VCaP (cell line): ENCODE measurements at regions not wholly inside any gene's neighbourhood (a gene's known extent, or its start where the extent isn't known, plus 50 kb on each side); places are given as distances from the start of the nearest gene placed in this dataset.
A peak's percentile ranks its signal among the peaks of the same experiment; 100 is the strongest.

Experiments
- H3K27ac ChIP-seq: fragments of 450-650 bp; 2 replicates; pipeline ENCODE4 v1.5.1; 2017
- TF ChIP-seq, protein P1 (sequence below): fragments of 450-650 bp; conservative IDR thresholded peaks from 2 replicates; pipeline ENCODE4 v1.5.1; 2017; ENCODE audit warnings: mild to moderate bottlenecking, moderate library complexity

DNA sequence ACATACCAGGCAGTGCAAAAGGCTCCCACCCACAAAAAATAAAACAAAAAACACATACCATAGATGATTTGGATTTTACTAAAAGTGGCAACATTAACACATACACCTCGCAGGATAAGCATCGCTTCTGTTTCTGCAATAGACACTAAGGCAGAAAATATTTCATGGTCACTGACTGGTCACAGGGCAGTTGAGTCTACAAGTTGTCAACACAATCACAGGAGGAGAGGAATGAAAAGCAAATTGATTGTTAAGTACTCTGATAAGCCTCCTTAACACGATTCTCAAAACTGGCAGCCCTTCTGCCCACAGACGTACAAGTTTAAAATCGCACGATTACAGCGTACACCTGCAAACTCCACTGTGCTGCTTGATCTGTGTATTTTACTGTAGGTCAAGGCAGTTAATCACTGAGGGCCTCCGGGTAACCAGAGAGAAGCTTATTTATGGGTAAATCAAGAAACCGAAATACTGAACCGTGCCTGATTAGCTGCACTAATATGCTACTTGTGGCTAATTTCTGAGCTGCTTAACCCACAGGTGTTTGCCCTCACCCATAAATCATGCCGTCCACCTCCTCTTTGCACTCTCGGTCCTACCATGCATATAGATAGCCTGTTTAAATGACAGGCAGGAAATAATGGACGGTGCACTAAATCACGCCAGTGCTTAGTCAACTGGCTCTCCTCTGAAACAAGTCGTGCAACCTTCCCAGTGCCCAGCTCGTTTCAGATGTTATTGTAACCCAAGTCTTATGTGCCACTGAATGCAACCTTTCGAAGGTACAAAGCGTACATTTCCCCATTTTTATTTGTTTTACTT, 659.4 kb upstream of the ADAMTS16 start:
- peak overlapping the region; percentile 18; the same call in 1 of the 2 replicates for H3K27ac ChIP-seq

DNA sequence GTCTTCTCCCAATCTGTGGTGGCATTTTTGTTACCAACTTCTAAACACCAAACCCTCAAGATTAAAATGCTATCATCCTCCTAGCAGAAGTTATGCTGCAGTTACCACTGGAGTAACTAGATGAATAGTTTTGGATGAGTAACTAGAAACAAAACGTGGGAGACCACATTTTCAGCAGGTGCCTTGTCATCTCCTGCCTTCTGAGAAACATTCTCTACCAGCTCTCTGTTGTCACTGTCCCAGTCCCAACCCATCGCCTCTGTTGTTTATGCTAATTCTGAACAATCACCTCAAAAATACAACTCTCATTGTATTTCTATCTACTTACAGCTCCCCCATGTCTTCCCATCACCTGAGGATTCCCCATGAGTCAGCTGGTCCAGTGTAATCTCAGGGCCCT, 652.5 kb upstream of the ADAMTS16 start:
- TF ChIP-seq, protein P1, sequence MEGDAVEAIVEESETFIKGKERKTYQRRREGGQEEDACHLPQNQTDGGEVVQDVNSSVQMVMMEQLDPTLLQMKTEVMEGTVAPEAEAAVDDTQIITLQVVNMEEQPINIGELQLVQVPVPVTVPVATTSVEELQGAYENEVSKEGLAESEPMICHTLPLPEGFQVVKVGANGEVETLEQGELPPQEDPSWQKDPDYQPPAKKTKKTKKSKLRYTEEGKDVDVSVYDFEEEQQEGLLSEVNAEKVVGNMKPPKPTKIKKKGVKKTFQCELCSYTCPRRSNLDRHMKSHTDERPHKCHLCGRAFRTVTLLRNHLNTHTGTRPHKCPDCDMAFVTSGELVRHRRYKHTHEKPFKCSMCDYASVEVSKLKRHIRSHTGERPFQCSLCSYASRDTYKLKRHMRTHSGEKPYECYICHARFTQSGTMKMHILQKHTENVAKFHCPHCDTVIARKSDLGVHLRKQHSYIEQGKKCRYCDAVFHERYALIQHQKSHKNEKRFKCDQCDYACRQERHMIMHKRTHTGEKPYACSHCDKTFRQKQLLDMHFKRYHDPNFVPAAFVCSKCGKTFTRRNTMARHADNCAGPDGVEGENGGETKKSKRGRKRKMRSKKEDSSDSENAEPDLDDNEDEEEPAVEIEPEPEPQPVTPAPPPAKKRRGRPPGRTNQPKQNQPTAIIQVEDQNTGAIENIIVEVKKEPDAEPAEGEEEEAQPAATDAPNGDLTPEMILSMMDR, result no peak
- H3K27ac ChIP-seq, result no peak overlapping the region

More for the DNA sequence above, 659.4 kb upstream of the ADAMTS16 start:
- TF ChIP-seq, protein P1, result no peak

DNA sequence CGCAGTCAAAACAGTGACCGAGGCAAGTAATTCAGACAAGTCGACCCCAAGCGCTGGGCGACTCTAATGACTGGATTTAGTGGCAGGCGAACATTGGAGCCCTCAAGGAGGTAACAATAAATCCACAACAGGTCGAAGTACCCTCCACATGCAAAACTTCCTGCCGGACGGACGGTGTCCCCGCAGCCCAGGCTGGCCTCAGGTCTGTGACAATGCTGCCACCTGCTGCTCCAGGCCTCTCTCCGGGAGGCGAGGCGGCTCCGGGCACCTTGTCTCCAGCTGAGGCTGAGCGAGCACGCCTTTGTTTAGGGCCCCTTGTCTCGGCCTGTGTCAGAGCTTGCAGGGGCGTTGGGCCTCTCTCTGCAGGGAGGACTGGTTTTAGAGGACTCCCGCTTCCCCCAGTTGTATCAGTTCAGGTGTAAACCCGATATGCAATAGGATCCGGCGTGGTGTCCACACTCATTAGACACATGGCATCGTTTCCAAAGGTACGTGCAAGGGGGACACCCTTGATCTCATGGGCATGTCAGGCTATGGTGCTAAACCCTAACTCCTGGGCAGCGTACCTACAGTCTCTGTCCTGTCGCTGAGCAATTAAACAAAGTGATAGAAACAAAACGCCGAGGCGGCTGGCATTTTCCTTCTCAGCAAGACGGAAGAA, 628.0 kb upstream of the ADAMTS16 start:
- TF ChIP-seq, protein P1, result peak; percentile 90
- no peak overlapping the region for H3K27ac ChIP-seq

DNA sequence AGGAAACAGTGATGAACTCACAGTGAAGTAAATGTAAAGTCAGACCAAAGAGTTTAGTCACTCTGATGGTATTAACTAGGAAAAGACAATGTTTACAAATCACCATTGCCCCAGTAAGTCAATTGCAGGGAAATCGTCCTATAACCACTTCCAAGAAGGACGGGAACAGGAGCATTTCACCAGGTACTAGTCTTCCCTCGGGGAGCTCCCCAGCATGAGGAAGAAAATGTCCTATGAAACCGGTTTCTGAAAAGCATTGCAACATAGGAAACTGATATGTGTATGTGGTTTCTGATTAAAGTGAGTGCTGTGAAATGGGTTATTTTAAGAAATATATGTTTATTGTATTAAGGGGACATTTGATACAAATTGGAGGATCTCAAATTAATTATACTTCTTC, 626.7 kb upstream of the ADAMTS16 start:
- TF ChIP-seq, protein P1, result no peak
- H3K27ac ChIP-seq, result no peak overlapping the region

DNA sequence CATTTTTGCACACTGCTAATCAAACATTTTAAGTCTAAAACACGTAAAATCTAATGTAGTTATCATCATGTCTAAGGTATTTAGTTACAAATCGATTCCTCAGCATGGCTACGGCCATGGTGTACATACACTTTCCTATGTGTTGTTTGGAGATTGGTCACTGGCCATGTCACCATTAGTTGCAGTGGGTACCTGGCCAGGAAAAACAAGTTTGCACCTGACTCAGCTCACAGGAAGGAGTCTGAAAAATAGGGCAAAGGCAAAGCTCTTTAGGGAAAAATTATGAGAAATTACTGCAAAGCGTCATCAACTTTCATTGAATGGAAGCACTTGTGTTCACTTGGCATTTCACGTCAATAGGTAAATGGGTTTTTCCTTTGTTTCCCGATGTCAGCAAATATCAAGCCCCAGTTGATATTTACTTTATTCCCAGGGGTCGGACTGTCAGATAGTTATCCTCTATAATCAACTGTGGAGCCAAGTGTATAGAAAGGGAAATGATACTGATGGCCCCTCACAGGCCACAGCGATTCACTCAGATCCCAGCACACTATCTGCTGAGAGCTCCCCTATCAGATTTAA, 626.0 kb upstream of the ADAMTS16 start:
- no peak overlapping the region for H3K27ac ChIP-seq
- TF ChIP-seq, protein P1, result no peak

DNA sequence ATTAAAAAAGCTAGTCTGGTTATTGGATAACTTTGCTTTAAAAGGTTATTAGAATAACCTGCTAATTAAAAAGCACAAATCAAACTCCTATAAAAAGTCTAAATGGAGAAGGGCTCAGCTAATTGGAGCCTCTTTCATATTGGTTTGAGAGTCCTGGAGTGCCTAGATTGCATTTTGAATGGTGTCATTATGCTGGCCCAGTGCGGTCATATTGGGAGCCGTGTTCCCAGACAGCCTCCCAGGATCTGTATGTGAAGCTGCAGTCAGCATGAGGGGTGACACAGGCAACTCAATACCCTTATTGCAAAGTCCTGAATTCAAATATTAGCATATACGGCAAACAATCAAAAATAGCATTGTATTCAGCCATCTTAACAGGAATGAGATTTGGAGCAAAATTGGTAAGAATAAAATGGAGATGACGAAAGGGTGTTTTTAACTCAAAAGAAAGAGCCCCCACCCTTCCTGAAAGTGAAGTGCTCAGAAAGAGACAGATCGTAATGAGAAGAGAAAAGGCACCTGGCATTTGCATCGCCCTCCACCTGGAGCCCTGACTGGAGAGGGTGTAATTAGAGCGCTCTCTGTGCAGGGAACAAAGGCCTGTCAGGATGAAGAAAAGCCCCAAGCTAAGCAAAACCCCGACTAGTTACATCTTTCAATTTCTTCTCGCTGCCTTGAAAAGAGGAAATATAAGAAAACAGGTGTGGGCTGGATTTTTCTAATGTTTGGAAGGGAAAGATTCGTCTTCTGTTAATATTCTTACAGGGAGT, 621.0 kb upstream of the ADAMTS16 start:
- TF ChIP-seq, protein P1, result no peak
- no peak overlapping the region for H3K27ac ChIP-seq

DNA sequence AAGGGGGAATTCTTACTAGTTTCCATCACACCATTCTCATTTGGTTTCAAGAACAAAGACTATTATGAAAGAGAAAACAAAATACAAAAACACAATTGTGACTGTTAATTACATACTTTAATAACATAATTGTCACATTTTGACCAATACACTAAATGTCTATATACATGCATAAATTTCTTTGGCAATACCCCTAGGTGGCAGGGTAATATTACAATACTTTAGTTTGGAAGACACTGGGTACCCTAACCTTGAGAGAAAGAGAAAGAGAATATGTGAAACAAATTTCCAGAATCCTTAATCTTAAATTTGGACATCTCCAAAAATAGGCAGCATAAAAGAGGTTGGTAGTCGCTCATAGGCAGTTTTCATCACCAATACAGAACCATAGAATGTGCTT, 619.6 kb upstream of the ADAMTS16 start:
- H3K27ac ChIP-seq, result no peak overlapping the region
- TF ChIP-seq, protein P1, result peak; percentile 45
